ENCODE measurements at regions not wholly inside any gene's neighbourhood (a gene's known extent, or its start where the extent isn't known, plus 50 kb on each side); places are given as distances from the start of the nearest gene placed in this dataset.

DNA sequence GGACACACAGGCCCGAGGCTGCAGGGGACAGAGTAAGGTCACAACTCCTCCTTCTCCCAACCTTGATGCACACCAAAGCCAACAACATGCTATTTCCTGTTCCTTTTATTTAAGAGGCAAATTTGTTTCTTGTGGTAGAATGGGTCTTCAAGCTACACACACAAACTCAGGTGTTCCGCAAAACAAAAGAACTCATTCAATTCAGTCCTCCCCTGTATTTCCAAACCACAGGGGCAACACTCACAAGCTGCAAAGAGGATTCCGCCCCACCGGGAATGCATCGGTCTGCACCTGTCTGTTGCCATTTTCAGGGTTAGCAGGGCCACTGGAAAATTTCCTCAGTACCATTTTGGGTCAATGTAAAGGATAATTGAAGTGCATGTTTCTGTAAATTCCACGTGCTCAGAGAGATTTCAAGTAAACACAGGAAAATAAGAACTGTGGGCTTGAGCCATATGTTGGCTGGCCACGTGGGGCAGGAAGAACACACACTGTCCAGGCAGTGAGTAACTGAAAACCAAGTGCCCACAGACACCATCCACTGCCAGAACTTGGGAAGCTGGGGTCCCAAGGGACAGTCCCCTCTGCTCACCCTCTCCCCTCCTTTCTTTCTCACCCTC lies 145.2 kb upstream of the ERG start:
- DNase-seq (ENCODE audit: extremely low read depth, low read depth): no peak
- TF ChIP-seq, protein P1, sequence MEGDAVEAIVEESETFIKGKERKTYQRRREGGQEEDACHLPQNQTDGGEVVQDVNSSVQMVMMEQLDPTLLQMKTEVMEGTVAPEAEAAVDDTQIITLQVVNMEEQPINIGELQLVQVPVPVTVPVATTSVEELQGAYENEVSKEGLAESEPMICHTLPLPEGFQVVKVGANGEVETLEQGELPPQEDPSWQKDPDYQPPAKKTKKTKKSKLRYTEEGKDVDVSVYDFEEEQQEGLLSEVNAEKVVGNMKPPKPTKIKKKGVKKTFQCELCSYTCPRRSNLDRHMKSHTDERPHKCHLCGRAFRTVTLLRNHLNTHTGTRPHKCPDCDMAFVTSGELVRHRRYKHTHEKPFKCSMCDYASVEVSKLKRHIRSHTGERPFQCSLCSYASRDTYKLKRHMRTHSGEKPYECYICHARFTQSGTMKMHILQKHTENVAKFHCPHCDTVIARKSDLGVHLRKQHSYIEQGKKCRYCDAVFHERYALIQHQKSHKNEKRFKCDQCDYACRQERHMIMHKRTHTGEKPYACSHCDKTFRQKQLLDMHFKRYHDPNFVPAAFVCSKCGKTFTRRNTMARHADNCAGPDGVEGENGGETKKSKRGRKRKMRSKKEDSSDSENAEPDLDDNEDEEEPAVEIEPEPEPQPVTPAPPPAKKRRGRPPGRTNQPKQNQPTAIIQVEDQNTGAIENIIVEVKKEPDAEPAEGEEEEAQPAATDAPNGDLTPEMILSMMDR (IDR thresholded peaks at IDR 0.05; ENCODE audit: low read depth, low read length): no peak

DNA sequence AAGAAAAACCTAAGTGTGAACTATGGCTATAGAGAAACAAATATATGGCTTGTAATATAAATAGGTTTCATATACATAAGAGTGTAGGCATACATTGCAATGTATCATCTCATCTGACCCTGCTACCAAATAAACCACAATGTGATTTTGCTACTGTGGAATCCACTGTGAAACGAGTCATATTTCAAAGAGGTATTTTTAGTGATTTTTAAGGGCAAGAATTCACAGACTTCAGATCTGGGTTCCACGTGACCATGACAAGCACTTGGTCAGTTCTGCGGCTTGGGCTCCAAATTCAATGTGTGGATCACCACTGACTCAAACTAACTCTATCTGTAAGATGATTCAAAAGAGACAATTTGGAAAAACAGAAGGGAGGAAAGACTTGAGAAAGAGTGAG lies 147.0 kb upstream of the ERG start:
- DNase-seq (ENCODE audit: extremely low read depth, low read depth): no peak
- TF ChIP-seq, protein P1 (IDR thresholded peaks at IDR 0.05; ENCODE audit: low read depth, low read length): no peak

DNA sequence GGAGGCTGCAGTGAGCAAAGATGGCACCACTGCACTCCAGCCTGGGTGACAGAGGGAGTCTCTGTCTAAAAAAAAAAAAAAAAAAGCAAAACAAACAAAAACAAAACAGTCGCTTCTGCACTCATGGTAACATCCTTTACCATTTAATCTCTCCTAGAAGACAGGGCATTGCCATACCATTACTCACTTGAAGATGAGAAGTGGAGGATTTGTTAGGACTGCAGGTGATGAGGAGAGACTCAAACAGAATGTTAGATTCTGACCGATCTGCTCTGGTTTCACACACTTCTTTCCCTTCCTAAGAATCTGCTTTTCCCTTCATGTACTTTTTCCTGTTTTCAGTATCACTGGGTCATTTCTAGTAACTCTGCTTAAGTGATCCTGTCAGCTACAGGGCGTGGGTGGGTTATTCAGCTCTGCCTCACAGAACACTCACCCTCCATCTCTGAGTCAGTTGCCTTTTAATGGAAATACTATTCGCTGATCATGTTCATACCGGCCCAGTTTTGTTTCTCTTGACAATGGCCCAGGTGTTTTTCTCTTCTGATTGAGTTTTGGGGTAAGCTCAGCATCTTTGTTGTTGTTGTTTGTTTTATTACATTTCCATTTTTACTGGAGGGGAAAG lies 148.0 kb upstream of the ERG start:
- DNase-seq (ENCODE audit: extremely low read depth, low read depth): no peak
- TF ChIP-seq, protein P1 (IDR thresholded peaks at IDR 0.05; ENCODE audit: low read depth, low read length): no peak

DNA sequence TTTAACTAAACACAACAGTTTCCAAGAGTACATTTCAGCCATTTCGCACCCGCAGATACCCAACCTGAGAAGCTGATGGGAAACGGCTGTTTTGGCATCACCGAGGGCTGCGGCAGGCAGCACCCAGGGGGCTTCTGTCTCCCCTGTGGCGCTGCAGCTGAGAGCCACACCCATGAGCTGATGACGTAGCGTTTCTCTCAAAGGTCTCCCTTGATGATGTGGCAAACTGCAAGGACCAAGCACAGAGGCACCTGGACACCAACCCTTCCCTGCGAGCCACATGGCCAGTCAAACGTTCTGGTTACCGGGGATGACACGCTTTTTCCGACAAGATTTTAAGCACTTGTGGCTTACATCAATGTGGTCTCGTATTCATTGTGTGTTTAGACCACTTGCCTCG lies 150.8 kb upstream of the ERG start:
- TF ChIP-seq, protein P1 (IDR thresholded peaks at IDR 0.05; ENCODE audit: low read depth, low read length): no peak
- no peak for DNase-seq (ENCODE audit: extremely low read depth, low read depth)

DNA sequence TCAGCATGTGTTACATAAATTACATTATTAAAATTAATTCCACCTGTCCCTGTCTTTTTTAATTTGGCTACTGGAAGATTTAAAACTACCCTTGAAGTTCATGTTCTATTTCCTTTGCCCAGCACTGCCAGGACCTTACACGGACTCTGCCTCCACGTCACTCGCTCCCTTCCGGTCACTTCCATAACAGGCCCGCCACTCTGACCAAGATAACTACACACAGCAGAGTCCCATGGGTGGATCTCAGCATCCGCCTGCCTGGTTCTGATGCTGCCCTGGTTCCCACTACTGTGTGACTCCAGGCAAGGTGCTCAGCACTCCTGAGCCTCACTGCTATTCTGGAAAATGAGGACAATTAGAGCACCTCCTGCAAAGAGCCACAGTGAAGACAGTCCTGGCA lies 153.3 kb upstream of the ERG start:
- DNase-seq (ENCODE audit: extremely low read depth, low read depth): no peak
- TF ChIP-seq, protein P1 (IDR thresholded peaks at IDR 0.05; ENCODE audit: low read depth, low read length): no peak

DNA sequence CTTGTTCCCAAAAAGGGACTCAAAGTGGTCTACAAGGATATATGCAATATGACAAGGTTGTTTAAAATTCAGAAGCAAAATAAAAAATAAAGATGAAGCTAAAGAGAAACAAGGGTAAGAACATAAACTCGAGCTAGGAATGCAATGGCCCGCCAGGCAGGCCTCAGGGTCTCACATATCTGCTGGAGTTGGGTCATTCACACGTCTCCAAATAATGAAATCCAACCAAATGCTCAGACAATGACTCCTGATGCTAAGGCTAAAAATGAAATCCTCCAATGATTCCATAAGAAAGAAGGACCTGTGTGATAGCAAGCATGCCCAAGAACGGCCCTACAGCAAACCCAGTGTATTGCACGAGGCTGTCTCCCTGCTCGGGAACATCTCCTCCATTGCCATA lies 153.3 kb upstream of the ETS2 start:
- no peak for DNase-seq (ENCODE audit: extremely low read depth, low read depth)
- TF ChIP-seq, protein P1 (IDR thresholded peaks at IDR 0.05; ENCODE audit: low read depth, low read length): no peak

DNA sequence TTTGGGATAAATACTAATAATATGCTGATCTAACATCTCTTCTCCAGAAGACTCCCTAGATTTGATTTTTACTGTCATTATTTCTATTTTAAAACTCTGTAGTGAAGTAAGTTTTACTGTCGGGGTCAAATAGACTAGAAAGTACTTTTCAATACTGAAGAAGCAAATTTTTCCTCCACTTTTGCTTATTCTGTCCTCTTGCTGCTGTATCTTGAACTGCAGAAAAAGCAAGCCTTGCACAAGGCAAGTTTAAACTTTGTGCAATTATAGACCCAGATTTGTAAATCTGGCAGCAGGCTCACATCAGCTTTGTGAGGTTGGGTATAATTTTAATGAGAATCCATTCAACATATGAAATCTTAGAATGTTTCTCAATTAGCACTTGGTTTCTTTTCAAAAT lies 151.1 kb upstream of the ETS2 start:
- DNase-seq (ENCODE audit: extremely low read depth, low read depth): no peak
- TF ChIP-seq, protein P1 (IDR thresholded peaks at IDR 0.05; ENCODE audit: low read depth, low read length): no peak
